GM12891 (cell line): ENCODE measurements at regions not wholly inside any gene's neighbourhood (a gene's known extent, or its start where the extent isn't known, plus 50 kb on each side); places are given as distances from the start of the nearest gene placed in this dataset.

Experiments
- DNase-seq: peaks from one replicate; pipeline ENCODE4 v3.0.0; 2011; ENCODE audit warnings: low spot score; ENCODE audit not compliant: insufficient read length
- FAIRE-seq: peaks from 2 replicates; lab custom pipeline; 2011; peaks lifted over from hg19 to GRCh38; lab: Jason Lieb, UNC
- PAX5 ChIP-seq: IDR thresholded peaks from 2 replicates; pipeline ENCODE4 v1.6.1; 2011; ENCODE audit warnings: low read length, moderate library complexity, mild to moderate bottlenecking; ENCODE audit not compliant: insufficient read depth, severe bottlenecking
- POLR2A ChIP-seq: IDR thresholded peaks from 2 replicates; pipeline ENCODE4 v1.6.1; 2011; ENCODE audit warnings: low read depth, low read length, control low read depth
- POLR2AphosphoS5 ChIP-seq: IDR thresholded peaks from 2 replicates; pipeline ENCODE4 v1.6.1; 2011; ENCODE audit warnings: low read depth, low read length, control low read depth
- POU2F2 ChIP-seq: IDR thresholded peaks from 2 replicates; pipeline ENCODE4 v1.6.1; 2011; ENCODE audit warnings: low read depth, mild to moderate bottlenecking, control low read depth, low read length, moderate library complexity
- SPI1 ChIP-seq: IDR thresholded peaks from 2 replicates; pipeline ENCODE4 v1.6.1; 2011; ENCODE audit warnings: low read depth, low read length, control low read depth
- TAF1 ChIP-seq: IDR thresholded peaks from 2 replicates; pipeline ENCODE4 v1.6.1; 2011; ENCODE audit warnings: low read depth, low read length, control low read depth

GRCh38 chr13:88622362-88622973 is 951.3 kb downstream of the SLITRK5 start:
- DNase-seq (no peak), FAIRE-seq (no peak)
- TF ChIP-seq SPI1 (no peak), POU2F2 (no peak), TAF1 (no peak), POLR2A (no peak), PAX5 (no peak), POLR2AphosphoS5 (no peak)

- TF ChIP-seq POU2F2 = no peak
- TF ChIP-seq POLR2A = no peak
- no peak for TF ChIP-seq POLR2AphosphoS5
- no peak for TF ChIP-seq TAF1
- TF ChIP-seq SPI1 = no peak
- TF ChIP-seq PAX5 = no peak
- DNase-seq (no peak), FAIRE-seq (no peak)
These were observed 952.0 kb downstream of the SLITRK5 start for GRCh38 chr13:88623150-88623549.

DNA sequence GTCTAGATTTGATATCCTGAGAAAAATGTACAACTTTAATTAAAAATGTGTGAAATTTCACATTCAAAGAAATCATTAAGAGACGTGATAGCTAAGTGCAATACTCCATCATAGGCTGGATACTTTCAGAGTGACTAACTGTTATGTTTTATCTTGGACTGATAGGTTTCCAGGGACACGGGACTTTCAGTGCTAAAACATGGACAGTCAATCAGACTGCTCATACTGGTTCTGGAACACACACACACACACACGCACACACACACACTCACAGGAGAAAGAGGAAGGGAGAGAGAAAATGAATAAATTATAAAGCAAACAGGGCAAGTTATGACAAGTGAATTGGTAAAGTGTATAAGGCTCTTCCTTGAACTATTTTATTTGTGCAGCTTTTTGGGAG is 955.9 kb downstream of the SLITRK5 start:
- no peak for FAIRE-seq
- TF ChIP-seq POU2F2 (no peak), POLR2A (no peak), SPI1 (no peak), PAX5 (no peak), POLR2AphosphoS5 (no peak), TAF1 (no peak)
- no peak for DNase-seq

GRCh38 chr13:88628882-88629281 is 957.7 kb downstream of the SLITRK5 start:
- FAIRE-seq = no peak

GRCh38 chr13:88637935-88638334 is 966.8 kb downstream of the SLITRK5 start:
- TF ChIP-seq POLR2A = no peak
- no peak for TF ChIP-seq SPI1
- no peak for TF ChIP-seq TAF1
- no peak for TF ChIP-seq POU2F2
- no peak for TF ChIP-seq PAX5
- no peak for TF ChIP-seq POLR2AphosphoS5
- DNase-seq (no peak), FAIRE-seq (no peak)

More at GRCh38 chr13:88628882-88629281, 957.7 kb downstream of the SLITRK5 start:
- TF ChIP-seq PAX5 (no peak), TAF1 (no peak), POU2F2 (no peak), POLR2A (no peak), SPI1 (no peak), POLR2AphosphoS5 (no peak)
- DNase-seq = no peak

DNA sequence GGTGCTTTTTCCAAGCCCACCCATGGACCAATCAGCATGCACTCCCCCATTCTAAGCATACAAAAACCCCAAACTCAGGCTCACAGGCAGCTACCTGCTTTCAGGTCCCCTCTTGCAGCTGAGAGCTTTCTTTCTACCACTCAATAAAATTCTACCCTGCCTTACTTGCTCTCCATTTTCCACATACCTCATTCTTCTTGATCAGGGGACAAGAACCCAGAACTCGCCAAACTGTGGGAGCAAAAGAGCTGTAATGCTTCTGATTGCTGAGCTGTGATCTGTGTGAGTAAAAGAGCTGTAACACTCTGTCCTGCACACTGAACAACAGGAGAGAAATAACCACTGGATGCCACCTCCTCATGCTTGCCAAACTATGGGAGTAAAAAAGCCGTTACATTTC is 972.1 kb downstream of the SLITRK5 start:
- no peak for DNase-seq
- FAIRE-seq = no peak
- TF ChIP-seq PAX5 (no peak), POLR2A (no peak), POU2F2 (no peak), TAF1 (no peak), SPI1 (no peak), POLR2AphosphoS5 (no peak)

DNA sequence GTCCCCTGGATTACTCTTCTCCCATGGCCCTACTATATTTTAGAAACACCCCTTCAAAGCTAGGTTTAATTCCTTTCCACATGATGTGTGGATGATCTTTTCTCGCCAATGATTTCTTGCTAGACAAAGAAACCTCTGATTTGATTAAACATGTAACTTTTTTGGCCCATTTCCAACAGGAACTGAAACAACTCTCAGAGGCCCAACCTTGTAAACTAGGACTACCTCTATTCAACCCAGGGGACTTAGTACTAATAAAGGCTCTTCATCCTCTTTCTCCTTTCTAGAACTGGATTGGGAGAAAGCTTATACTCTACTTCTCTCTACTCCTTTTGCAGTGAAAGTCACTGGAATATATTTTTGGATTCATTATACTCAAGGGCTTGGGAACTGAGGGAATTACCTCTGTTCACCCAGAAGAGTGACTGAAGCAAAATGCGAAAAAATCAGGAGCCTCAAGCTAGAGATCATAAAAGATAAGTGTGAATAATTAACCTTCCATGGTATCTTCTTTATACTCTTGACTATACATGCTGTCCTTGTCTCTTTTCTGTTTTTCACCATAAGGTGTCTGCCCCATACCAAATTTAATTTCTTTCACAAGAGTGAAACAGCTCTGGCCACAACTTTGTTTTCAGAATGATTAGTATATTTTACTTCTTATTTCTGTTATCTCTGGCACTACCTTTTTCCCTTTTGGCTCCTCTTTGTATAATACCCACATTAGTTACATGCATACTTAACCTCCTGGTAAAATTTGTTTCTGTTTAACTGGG is 977.6 kb downstream of the SLITRK5 start:
- FAIRE-seq (no peak), DNase-seq (no peak)
- TF ChIP-seq PAX5 = no peak
- no peak for TF ChIP-seq TAF1
- TF ChIP-seq POLR2A = no peak
- TF ChIP-seq POLR2AphosphoS5 = no peak
- TF ChIP-seq SPI1 = peak; percentile 92
- no peak for TF ChIP-seq POU2F2

DNA sequence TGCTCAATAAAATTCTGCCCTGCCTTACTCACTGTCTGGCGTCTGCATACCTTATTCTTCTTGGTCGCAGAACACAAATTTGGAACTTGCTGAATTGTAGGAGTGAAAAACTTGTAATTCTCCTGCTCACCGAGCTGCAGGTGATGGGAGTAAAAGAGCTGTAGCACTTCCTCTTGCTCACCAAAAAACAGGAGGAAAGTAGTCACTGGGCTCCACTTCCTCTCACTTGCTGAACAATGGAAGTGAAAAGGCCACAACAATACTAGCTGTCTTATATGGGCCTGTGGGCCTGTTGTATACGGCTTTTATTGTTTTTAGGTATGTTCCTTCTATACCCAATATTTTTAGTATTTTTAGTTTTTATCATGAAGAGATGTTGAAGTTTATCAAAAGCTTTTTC is 978.7 kb downstream of the SLITRK5 start:
- FAIRE-seq = no peak
- TF ChIP-seq SPI1 (peak; percentile 52; the same call in 1 of the 2 replicates), POLR2A (no peak)
- DNase-seq = no peak

DNA sequence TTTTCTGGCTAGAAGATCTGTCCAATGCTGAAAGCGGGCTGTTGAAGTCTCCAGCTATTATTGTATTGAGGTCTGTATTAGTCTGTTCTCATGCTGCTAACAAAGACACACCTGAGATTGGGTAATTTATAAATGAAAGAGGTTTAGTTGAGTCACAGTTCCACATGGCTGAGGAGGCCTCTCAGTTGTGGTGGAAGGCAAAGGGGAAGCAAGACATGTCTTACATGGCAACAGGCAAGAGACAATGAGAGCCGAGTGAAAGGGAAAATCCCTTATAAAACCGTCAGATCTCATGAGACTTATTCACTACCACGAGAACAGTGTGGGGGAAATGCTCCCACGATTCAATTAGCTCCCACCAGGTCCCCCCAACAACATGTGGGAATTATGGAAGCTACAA is 980.4 kb downstream of the SLITRK5 start:
- FAIRE-seq (peak; percentile 88), DNase-seq (no peak)
- TF ChIP-seq PAX5 (peak; percentile 86), SPI1 (0 out of 2 replicates have a peak, but pooled peaks have one; percentile 7), POLR2AphosphoS5 (no peak)

DNA sequence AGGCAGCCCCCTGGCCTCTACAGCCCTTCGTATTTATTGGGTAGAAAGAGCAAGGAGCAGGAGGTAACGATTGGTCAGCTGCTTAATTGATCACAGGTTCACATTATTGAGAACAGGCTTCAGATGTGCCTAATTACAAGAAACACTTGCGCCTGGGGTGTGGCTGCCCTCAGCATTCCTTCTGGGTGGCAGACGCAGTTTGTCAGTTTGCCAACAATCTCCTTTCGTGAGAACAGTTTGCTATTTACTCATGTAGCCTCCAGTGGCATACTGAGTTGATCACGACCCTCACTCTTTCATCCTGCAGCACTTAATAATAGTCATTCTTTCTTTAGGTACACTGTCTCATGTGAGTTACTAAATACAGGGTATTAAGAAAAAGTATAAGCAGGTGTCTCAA is 985.6 kb downstream of the SLITRK5 start:
- no peak for DNase-seq
- TF ChIP-seq SPI1 (no peak), POU2F2 (no peak), PAX5 (no peak)
- FAIRE-seq = no peak
